Effector CD8-positive, alpha-beta T cell (primary cell): ENCODE measurements at regions not wholly inside any gene's neighbourhood (a gene's known extent, or its start where the extent isn't known, plus 50 kb on each side); places are given as distances from the start of the nearest gene placed in this dataset.
"Not testable (repeated sequence)": the region's sequence is repeated elsewhere in the genome, so short reads cannot be mapped to it uniquely, and the experiment has no call there.

Source experiments
- DNase-seq: peaks from one replicate; lab custom pipeline; 2025; lab: John Stamatoyannopoulos, UW

- DNase-seq = not testable (repeated sequence)
Observed at GRCh38 chr9:29104166-29104565, 1530.9 kb upstream of the C9orf72 start.

DNA sequence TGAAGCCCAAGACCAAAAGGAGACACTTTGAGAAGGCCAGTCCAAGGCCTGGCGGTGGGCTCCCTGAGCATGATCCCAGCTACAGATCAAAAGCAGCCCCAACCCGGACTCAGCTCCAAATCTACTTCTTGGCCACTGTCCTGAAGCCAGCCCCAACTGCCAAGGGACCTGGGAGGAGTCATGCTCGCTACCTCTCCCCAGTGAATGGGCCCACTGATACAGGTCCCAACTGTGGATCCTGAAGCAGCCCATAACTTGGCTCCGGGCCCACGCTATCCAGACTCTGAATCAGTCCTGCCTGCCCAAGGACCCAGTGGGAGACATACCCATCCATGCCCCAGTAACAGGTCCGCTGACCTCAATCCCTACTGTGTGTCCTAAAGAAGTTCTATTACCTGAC is 1545.3 kb upstream of the C9orf72 start:
- DNase-seq = no peak

- DNase-seq = no peak
Observed at GRCh38 chr9:29126783-29127182, 1553.5 kb upstream of the C9orf72 start.

DNA sequence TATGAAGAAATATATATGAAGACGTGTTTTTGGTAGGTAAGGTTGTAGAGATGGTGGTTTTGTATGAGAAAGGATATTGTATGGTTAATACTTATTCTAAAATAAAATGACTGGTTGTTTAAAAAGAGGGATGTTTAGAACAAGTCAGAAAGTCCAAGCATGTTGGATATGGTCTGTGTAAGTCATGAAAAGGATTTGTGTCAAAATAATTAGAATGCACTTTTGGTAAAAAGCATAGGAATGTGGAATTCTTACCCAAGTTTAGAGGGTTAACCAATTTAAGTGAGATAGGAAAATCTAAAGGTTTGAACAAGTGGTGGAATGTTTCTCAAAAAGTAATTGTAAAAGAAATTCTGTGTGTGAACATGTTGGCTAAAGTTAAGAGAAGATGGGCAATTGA is 1556.5 kb upstream of the C9orf72 start:
- DNase-seq = no peak

DNA sequence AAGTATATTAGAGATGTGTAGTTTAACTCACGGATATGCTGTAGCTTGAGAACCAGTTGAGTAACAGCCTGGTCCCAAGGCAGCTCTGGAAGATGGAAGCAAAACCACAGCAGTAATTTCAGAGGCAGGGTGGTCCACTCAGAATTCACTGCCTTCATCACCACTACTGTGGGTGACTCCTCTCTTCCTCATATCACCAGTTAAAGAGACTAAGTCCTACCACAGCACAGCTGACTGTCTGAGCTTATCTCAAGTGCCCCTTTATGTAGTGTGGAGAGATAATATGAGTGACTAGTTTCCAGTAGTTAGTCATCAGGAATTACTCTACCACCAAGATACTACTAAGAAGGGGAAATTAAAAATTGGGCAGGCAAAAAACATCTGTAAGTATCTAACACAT is 1571.2 kb upstream of the C9orf72 start:
- no peak for DNase-seq

- no peak for DNase-seq
Observed at GRCh38 chr9:29150606-29151005, 1577.3 kb upstream of the C9orf72 start.

DNA sequence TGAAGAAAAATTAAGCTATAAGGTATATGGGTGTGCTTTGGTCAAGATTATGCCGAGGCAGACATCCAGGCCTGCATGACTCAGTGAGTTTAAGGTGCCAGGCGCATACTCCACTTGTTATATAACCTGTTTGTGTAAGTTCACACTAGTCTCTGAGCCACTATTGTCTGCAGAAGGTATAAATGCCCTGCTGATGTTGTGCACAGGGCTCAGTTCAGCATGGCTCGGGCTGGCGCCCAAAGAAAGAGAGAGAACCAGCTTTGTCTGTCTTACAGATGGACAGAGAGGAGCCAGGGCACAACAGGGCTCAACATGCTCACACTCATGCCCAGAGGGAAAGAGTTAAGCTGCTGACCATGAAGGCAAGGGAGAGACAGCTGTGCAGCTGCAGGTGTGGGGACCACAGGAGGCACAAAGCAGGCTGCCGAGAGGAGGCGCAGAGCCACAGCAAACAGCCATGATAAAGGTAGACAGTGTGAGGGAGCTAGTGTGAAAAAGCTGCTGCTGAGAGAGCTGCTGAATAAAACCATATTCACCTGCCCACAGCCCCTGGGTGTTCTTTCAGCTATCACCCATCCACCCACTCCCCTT is 1587.6 kb upstream of the C9orf72 start:
- no peak for DNase-seq

DNA sequence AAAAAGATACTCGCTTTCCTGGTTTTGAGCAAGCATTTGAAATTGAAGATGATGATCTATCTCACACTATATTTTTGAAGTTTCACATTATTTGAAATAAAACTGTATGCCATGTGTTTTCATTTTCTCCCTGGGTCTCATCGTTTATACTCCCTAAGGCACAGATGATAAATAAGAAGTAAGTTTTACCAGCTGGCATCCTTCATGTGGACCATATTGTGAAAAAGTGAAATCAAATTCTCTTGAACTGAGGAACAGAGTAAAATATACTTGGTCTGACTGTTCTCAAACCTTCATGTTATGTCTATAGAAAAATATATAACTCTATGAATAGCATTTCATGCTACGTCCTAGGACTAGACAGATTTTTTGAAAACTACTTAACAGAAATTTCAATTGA is 1600.9 kb upstream of the C9orf72 start:
- DNase-seq = no peak

DNA sequence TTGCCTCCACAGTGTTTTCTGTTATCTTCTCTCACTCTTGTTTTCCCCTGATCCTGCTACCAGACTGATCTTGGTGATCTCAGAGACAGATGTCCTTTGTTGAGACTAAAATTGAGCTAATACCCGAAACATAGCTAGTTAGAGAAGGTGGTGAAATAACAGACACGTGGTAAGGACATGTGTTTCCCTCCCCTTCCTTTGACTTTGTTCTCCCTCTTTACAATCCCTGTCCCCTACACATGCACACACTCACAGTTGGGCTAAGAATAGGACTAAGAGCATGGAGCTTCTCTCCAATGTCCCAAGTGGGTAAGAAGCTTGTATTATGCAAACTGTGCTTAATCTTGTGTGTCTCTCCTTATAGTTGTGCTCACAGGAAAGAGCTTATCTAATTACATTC is 1603.0 kb upstream of the C9orf72 start:
- no peak for DNase-seq

DNA sequence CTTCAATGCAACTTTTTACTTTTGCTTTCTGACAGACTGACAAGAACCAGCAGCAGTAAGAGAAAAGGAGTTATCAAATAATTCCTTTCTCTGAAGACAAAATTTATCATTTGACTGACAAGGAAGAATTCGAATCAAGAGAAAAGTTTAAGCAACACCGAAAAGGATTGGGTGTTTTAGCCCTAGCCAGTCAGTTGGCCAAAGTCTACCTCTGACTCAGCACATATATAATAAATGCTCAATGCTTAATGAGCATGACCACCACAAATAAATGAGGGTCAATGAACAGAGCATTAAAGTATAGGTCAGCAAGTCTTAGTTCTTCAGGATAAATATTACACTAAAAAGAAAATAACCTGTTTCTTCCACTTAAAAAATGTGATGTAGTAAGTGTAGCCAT is 1603.5 kb upstream of the C9orf72 start:
- no peak for DNase-seq

DNA sequence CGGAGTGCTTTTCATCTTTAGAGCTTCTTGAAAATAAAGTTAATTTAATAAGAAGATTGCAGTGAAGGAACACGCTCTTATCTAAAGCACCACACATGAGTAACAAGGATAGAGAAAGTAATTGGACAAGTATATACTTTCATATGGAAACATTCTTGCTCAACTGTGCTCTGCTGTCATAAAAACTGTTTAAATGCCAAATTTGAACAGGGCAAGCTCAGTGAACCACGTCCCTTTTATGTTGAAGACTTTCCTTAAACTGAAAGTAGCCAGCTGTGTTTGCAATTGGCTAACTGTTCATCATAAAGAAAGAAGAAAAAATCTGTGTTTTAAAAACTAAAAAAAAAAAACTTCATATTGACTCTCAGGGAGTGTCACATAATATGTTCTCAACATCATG is 1610.7 kb upstream of the C9orf72 start:
- DNase-seq = no peak

DNA sequence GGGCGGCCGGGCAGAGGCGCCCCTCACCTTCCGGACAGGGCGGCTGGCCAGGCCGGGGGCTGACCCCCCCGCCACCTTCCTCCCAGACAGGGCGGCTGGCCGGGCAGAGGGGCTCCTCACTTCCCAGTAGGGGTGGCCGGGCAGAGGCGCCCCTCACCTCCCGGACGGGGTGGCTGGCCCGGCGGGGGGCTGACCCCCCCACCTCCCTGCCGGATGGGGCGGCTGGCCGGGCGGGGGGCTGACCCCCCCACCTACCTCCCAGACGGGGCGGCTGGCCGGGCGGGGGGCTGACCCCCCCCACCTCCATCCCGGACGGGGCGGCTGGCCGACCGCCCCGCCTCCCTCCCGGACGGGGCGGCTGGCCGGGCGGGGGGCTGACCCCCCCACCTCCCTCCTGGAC is 1615.5 kb upstream of the C9orf72 start:
- DNase-seq = not testable (repeated sequence)

DNA sequence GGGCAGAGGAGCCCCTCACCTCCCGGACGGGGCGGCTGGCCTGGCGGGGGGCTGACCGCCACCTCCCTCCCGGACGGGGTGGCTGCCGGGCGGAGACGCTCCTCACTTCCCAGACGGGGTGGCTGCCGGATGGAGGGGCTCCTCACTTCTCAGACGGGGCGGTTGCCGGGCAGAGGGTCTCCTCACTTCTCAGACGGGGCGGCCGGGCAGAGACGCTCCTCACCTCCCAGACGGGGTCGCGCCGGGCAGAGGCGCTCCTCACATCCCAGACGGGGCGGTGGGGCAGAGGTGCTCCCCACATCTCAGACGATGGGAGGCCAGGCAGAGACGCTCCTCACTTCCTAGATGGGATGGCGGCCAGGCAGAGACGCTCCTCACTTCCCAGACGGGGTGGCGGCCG is 1615.9 kb upstream of the C9orf72 start:
- DNase-seq = not testable (repeated sequence)

DNA sequence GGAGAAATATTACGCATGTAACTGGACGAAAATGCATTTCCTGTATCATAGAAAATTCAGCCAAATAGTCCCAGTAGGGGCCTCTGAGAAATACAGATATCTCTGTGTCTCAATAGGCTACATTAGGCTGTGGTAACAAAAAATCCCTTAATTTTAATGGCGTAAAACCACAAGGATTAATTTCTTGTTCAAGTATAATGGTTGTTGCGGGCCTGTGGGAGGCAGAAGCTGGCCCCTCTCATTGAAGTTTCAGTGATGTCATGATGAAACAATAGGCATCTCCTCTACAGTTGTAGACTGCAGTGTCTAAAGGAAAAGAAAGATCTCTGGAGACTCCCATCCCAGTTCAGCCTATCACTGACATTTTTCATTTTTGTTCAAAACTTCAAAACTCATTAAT is 1625.6 kb upstream of the C9orf72 start:
- no peak for DNase-seq

DNA sequence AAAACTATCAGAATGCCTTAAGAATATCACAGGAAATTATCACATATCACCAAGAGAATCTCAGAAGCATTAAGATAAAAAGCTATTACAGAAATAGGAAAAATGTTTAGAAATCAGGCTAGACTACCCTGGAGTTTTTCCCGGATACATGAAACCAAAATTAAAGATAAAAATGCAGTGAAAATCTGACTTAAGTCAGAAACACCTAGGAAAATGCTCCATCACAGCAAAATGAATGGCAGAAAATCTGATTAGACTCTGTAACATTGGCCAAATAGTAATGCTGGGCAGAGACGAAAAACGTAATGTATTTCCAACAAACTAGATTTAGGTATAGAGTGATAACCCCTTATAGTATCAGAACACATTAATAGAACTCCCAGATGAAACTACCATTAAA is 1626.7 kb upstream of the C9orf72 start:
- no peak for DNase-seq

GRCh38 chr9:29200650-29201049 is 1627.4 kb upstream of the C9orf72 start:
- no peak for DNase-seq

DNA sequence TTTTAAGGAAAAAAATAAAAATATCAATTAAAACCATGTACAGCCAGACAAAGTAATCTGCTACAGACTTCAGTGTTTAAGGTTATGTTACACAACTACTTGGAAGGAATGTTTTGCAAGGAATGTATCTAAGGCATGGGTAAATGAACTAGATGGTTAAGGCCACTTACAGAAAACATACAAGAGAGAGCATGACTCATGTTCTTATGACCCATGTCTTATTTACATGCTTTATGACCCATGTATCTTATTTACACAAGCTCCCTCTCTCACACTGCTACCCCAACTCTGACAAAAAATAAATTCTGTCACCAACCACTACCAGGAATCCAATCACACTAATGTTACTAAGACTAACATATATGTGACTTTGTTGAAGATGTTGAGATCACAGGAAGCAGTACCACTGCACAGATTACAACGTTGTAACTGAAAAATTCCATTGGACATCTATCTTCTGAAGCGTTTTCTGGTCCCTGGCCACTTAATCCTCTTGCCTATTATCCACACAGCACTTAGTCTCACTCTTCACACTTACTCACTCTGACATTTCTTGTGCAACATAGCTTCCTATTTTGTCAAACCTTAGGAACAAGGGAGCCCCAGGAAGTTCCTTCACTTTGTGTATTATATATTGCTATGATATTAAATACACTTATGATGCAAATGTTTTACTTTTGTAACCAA is 1630.1 kb upstream of the C9orf72 start:
- no peak for DNase-seq

GRCh38 chr9:29208670-29209069 is 1635.4 kb upstream of the C9orf72 start:
- no peak for DNase-seq

DNA sequence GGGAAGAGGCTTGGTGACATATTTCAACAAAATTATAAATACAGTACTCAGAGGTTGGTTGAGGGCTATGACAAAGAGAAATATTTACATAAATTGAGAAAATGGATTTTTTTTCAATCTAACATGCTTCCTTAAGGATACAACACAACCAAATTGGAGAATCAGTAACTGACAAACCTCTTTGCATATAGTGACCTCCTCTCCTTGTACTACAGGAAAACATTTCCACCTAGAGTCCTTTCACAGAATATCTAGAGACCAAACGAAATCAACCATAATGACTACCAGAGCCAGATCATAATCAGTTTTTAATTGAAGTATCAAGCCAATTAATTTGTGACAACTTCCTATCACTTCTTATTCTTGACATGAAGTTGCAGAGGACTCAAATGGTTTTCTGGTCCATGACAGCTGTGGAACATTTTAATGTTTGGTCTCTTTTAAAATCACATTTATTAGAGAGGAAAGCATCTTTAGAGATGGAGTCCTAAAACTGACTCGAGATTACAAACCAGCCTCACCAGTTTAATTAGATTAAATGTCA is 1636.5 kb upstream of the C9orf72 start:
- no peak for DNase-seq

DNA sequence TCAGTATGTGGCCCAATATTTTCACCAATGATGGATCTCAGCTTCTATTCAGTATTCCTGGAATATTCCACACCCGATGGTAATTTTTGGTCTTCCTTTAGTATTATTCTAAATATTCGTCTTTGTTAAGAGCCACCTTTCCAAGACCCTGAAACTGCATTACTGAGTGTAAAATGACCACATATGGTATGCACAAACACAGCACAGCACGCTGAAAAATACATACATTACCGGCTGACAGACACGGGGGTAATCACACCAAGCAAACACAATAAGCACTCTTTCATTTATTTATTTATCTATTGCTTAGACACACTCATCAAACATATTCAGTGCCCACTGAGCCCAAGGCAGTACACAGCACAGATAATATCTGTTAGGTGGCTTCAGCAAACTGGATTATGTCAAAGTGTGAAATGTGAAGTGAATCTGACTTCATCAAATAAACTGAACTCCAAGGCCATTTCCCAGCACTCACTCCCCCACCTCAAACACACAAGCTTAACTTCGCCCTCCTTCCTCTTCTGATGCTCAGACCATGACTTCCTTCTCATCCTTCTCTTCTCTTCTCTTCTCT is 1637.8 kb upstream of the C9orf72 start:
- DNase-seq = no peak

- DNase-seq = no peak
Observed at GRCh38 chr9:29211580-29212396, 1638.5 kb upstream of the C9orf72 start.
